NCI-H1092 (cell line): ENCODE measurements at regions not wholly inside any gene's neighbourhood (a gene's known extent, or its start where the extent isn't known, plus 50 kb on each side); places are given as distances from the start of the nearest gene placed in this dataset.

Experiments
- DNase-seq: peaks from one replicate; lab custom pipeline; 2025; lab: John Stamatoyannopoulos, UW

- DNase-seq = no peak
Observed at GRCh38 chr20:57847104-57847503, 137.3 kb upstream of the PMEPA1 start.

GRCh38 chr20:57844626-57845596, 135.1 kb upstream of the PMEPA1 start:
- no peak for DNase-seq

GRCh38 chr20:57843941-57844625, 134.3 kb upstream of the PMEPA1 start:
- DNase-seq = no peak

- no peak for DNase-seq
Observed at GRCh38 chr20:57842720-57843119, 132.9 kb upstream of the PMEPA1 start.

GRCh38 chr20:57841297-57841866, 131.6 kb upstream of the PMEPA1 start:
- DNase-seq = no peak

- DNase-seq = no peak
Observed at GRCh38 chr20:57840504-57841296, 130.9 kb upstream of the PMEPA1 start.

GRCh38 chr20:57840066-57840465, 130.3 kb upstream of the PMEPA1 start:
- no peak for DNase-seq

GRCh38 chr20:57838670-57839151, 128.9 kb upstream of the PMEPA1 start:
- peak; percentile 17 for DNase-seq

GRCh38 chr20:57837208-57838035, 127.6 kb upstream of the PMEPA1 start:
- no peak for DNase-seq

GRCh38 chr20:57835588-57836455, 126.0 kb upstream of the PMEPA1 start:
- DNase-seq = no peak

GRCh38 chr20:57835074-57835452, 125.2 kb upstream of the PMEPA1 start:
- no peak for DNase-seq

GRCh38 chr20:57834306-57835073, 124.7 kb upstream of the PMEPA1 start:
- DNase-seq = no peak

GRCh38 chr20:57831993-57832585, 122.3 kb upstream of the PMEPA1 start:
- DNase-seq = no peak

- no peak for DNase-seq
Observed at GRCh38 chr20:57831326-57831992, 121.6 kb upstream of the PMEPA1 start.

- DNase-seq = no peak
Observed at GRCh38 chr20:57830515-57830895, 120.7 kb upstream of the PMEPA1 start.

GRCh38 chr20:57829805-57830514, 120.1 kb upstream of the PMEPA1 start:
- DNase-seq = no peak

GRCh38 chr20:57829336-57829735, 119.5 kb upstream of the PMEPA1 start:
- no peak for DNase-seq

GRCh38 chr20:57828696-57829095, 118.9 kb upstream of the PMEPA1 start:
- no peak for DNase-seq
